Activated CD8-positive, alpha-beta memory T cell treated with anti-CD3 and anti-CD28 coated beads, Interleukin-2, amount 50 U/mL, for 1 hour (primary cell): ENCODE measurements at regions not wholly inside any gene's neighbourhood (a gene's known extent, or its start where the extent isn't known, plus 50 kb on each side); places are given as distances from the start of the nearest gene placed in this dataset.

ENCODE experiments used
- DNase-seq: peaks from one replicate; pipeline ENCODE4 v3.0.0-alpha.2; 2020; ENCODE audit errors: extremely low read depth

DNA sequence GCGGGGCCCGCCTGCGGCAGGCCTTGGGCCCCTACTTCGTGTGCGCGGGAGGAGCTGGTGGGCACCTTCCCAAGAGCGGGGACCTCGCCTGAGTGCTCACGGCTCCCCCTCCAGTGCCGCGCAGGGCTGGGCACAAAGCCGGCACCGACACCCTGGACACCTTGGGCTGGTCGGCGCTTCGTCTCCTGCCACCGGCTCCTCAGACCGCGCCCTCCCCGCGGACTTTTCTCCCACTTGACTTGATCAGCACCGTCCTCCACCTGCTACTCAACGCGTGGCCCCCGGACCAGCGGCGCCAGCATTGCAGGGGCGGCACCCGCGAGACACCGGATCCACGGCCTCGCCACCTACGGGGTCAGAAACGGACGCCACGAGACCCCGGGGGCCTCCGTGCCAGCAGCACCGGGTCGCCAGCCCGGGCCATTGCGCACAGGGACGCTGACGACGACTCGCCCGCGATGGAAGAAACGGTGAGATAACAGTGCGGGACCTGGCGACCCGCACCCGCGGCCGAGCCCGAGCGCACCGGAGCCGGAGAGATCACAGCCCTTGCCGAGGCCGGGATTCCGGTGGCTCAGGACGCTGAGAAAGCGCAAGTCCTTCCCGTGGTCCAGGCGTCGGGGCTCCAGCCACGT lies 154.2 kb downstream of the DLL1 start:
- no peak for DNase-seq

DNA sequence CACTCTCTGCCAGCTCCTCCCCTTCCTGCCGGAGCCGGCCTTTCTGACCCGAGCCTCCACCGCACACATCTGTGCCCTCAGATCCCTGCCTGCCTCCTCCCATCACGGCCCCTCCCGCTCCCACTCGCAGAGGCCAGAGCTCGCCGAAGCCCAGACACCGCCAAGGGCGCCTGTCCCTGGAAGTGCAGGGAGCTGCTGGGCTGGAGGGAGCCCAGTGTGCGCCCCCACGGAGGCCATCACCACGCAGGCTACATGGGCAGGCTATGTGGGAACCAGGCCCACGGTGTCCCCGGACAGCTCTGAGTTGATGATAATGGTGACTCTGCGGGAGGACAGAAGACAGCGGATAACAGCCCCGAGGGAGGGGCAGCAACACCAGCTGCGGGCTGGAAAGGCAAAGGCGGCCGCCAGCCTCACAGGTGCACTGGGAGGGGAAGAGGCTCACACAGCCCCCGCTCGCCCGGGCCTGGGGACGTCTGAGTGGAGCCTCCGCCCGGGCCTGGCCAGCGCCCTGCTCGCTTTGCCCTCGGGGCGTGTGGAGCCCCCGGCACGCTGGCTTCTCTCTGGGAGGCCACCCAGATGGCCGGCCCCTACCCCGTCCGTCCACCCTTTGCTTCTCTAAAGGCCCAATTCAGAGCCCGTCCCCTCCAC lies 154.9 kb downstream of the DLL1 start:
- DNase-seq, result no peak

DNA sequence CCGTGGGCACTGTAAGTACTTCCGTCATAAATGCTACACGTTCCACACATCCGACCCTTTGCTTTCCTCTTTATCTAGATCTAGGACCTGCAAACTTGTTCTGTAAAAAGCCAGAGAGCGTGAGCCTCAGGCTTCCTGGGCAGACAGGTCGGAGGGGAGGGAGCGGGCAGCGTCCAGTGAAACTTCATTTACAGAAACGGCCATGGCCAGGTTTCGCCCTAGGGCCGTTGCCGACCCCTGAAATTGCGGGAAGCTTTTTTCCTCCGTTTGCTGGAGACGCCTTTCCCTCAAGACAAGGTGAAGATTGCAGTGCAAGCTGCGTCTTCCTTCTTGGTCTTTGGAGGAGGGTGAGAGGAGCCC lies 155.4 kb downstream of the DLL1 start:
- no peak for DNase-seq

DNA sequence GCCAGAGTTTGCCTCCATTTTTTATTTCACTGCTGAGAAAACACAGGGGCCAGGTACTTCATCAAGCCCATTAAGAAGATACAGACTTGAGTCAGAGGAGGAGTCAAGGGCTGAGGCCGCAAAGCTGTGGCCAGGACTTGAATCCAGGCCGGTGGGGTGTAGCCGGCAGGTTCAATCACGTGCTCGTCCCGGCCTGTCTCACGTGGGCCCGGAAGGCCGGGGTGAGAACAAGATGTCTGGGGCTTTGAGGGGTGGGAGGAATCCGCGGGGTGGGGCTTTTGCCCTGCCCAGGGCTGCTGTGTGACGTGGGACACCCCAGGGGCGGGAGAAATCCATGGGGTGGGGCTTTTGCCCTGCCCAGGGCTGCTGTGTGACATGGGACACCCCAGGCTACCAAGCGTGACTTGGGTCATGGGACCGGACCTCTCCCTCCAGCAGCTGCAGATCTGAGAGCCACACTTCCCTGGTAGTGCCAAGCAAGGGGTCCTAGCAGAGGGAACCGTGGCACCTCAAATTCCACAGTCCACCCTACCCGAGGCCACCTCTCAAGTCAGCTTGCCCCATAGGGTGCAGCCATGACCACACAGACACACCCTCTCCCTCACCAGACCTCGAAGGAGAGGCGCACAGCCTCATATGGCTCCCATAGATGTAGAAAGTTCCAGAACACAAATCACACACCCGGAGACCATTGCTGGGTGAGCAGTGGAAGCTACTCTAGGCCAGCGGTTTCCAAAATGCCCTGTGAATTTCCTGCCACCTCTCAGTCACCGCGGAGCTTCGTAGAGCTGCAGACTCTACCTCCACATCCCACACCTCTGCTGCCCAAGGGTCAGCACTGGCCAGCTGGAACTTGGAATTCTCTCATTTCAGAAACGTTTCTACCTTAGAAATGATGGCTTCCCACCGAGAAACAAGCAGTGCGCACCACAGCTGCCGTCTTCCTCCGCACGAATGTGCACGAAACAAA lies 156.1 kb downstream of the DLL1 start:
- no peak for DNase-seq

DNA sequence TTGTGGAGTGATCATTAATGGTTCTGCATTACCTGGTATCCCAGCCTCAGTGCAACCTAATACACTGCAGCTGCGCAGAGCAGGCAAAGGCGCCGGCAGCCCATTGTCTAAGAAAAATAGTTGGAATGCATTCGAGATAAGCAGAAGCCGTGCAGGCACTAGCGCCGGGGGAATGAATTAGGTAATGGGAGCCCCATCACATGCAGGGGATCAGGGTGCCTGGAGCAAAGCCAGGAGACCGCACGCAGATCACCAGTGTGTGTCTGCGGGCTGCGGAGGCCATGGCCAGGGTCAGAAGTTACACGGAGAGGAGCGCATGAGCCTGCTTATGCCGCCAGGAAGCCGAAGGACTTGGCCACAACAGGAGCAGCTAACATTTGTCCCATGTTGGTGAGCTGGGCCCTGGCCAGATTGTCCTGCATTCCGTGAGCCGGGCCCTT lies 156.8 kb downstream of the DLL1 start:
- no peak for DNase-seq

DNA sequence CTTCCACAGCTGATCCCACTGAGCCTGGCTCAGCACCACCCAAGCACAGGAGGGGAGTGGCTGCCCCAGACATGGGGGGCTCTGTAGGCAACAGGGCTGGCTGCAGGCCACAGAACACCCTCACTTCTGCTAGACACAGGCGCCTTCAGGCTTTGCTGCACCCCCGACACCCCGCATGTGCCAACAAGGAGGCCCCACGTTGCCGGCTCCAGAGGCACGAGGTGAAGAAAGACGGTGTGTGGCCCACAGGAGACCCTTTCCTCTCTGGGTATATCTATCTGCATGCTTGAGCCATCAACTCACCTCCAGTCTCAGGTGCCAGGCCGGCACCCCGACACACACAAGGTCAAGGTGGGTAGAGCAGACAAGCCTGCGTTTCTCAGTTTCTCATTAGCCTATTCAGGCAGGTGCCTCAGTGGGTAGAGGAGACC lies 158.3 kb downstream of the DLL1 start:
- no peak for DNase-seq

DNA sequence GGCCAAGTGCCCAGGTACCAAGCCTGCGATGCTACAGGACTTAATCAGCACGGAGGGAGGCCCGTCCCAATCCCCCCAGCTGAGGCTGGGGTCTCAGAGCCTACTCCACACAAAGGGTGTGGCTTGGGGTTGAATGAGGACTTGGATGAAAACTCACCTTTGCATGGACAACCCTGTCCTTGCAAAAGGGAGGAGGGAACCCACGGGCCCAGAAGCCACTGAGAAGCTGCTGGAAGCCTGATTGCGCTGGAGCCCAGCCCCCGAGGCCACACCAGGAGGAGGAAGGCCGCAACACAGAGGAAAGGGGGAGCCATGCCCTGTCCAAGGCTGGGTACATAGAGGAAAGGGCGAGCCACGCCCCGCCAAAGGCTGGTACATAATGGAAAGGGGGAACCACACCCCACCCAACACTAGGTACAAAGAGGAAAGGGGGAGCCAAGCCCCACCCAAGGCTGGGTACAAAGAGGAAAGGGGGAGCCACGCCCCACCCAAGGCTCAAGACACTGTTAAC lies 158.8 kb downstream of the DLL1 start:
- DNase-seq, result no peak

DNA sequence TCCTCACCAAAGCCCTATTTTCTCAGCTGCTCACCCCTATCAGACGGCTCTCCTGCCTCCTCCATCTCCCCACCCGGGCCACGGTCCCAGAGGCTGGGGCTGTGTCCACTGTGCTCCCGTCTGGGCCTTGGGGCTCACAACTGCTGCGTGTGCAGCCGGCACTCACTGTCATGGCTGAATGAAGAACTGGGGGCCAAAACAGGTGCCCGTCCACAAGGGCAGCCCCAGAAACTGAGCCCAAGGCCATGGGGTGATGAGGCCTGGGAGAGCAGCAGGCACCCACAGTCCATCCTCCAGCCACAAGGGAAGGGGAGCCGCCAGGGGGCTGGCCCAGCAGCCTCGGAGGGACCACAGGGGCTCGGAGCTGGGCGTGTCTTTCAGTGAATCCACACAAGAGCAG lies 159.5 kb downstream of the DLL1 start:
- no peak for DNase-seq

DNA sequence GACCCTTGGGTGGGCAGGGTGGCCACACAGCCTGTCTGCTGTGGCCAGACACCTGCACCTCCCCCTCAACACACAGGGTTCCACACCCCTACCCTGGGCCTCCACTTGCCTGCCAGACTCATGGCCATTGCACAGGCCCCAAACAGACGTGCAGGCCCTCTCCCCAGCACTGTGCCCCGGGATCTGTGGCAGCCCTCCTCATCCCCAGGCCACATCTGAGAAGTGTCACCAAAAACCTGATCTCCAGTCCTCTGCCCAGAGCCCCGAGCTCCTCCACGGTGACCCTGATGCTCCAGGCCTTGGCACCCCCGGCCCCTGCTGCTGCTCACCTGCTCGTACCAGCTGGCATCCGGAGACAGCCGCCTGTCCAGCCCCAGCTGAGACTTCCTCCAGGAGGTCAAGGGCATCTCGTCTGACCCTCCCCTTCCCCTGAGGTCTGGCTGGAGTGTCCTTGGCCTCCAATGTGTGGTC lies 160.1 kb downstream of the DLL1 start:
- DNase-seq, result no peak

DNA sequence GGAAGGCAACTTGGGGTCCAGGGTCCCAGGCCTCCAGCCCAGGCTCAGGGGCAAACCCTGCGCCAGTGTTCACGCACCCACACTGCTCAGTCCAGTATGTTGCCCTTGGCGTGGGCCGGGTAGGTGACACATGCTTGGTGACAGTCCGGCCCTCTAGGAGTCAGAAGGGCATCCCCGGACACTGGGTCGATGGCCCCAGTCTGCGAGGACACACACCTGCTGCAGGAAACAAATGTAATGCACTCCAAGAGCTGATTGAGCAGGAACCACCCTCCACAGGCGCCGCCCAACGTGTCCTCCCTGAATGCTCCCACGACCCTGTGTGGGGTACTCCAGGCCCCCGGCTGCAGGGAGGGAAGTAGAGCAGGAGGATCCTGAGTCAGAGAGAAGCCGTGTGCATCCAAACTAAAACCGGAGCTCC lies 160.7 kb downstream of the DLL1 start:
- DNase-seq, result no peak

DNA sequence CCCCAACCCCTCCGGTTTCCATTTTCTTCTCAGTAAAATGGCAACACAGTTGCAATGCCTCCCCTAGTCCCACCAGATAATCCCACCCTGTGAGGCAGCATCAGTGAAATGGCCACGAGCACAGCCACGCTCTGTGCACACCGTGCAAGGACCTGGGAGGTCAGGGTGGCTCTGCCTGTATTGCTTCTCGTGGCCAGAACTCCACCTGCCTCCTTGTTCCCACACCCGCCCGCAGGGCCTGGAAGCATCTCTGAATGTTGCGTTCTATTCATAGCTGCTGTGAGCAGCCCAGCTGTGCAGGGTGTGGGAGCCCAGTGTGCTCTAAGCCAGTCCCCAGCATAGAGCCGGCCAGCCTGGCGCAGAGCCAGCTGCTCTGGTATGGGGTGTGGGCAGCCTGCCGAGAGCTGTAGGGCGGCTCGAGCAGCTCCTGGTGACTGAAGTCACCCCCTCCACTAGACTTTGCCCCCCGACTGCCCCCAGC lies 161.1 kb downstream of the DLL1 start:
- DNase-seq, result no peak

DNA sequence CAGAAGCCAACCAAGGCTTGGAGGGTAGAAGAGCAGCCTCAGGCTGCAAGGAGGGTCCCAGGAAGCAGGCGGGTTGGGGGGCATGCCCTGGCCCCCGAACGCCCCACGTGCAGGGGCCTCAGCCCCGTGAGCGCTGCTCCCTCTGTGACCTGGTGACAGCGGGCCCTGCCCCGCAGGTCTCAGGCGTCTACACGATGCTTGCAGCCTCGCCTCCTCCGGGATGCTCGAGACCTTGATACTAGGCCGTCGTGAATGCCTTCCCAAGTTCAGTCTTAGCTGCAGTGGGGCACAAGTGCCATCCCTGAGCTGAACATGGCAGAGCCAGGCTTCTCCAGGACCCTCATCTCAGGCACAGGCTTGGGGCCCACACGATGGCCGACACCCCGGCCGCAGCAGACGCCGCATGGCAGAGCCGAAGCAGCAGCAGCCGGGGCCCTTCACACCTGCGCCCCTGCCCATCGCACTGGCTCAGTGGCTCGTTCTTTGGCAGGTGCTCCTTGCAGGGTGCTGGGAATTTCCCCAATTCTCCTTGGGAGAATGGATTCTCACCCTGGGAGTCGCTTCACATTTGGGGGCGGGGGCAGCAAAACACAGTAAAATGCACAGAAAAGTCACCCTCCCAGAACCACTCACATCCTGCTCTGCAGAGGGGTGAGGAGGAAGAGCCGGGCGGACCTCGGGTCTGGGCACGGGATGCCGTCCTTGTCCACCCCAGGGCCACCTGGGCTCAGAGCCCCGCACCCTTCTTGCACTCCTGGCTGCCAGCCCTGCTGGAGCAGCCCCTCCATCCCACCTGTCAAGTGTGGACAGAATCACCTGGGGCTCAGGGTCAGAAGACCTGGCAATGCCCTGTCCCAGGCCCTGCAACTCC lies 161.8 kb downstream of the DLL1 start:
- no peak for DNase-seq

DNA sequence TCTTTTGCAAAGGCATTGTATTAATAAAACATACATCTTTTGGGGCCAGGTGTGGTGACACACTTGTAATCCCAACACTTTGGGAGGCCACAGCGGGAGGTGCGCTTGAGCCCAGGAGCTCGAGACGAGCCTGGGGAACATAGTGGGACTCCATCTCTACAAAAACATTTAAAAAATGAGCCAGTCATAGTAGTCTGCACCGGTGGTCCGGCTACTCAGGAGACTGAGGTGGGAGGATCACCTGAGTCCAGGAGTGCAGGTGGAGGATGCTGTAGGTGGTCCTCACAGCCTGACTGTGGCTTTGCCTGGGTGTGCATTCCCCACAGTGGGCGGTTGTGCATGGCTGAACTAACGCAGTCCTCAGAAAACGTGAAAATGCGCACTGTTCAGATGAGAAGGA lies 162.5 kb downstream of the DLL1 start:
- no peak for DNase-seq

DNA sequence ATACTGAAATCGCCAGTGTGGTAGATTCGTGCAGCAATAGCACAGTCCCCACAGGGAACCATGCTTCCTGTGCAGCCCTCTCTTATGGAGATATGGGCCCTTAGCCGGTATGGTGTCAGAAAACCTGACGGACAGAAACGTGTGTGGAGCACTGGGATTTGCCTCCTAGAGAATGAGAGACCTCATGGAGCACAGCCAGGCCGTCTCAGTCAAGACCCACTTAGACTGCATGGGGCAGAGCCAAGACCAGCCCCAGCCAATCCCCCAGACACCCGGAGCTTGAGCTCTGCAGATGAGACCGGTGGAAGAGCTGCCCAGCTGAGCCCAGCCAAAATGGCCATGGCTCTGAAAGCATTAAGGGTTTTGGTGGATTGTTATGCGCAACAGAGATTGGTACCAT lies 163.7 kb downstream of the DLL1 start:
- DNase-seq, result no peak

DNA sequence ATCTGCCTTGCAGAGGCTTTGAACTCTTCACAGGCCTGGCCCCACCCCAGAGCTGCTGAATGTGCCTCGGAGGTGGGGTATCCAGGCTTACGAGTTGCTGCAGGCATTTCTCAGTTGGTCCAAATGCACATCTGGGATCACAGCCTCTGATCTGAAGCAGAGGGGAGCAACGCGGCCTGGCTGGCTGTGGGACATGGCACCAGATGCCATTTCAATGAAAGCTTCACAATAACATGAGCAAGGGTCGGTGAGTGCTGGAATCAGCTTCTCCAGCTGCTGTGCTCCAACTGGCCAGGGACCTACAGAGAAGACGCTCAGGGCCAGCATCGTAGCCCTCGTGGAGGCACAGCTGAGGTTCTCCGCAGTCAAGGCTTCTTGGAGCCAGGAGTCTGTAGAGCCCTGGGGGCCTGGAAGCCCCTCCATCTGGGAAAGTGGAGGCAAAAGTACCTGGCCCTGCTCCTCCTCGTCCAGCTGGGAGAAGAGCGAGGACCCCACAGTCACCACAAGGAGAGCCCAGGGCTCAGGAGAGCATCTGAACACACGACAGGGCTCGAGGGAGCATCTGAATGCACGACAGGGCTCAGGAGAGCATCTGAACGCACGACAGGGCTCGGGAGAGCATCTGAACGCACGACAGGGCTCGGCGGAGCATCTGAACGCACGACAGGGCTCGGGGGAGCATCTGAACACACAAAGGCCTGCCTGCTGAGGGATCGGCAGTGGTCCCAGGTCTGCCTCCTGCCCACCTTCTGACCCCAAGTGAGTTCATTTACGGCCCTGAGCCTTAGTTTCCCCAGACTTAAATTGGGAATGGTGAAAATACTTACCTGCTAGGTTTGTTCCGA lies 165.2 kb downstream of the DLL1 start:
- DNase-seq, result no peak

DNA sequence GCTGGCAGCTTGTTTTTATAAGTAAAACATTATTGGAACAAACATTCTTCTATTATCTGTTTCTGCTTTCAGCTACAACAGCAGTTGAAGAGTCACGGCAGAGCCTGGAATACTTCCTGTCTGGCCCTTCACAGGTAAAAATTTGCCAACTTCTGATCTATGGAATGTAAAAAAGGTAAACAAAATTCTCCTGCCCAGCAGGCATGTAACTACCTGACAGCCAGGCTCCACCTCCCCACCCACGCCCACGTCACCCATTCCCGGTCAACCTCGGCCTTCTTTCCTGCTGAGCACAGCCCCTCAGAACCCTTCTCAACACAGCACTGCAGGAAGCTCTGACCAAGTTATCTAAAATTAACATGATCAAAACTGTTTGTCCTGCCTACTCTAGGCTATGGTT lies 166.0 kb downstream of the DLL1 start:
- DNase-seq, result no peak

DNA sequence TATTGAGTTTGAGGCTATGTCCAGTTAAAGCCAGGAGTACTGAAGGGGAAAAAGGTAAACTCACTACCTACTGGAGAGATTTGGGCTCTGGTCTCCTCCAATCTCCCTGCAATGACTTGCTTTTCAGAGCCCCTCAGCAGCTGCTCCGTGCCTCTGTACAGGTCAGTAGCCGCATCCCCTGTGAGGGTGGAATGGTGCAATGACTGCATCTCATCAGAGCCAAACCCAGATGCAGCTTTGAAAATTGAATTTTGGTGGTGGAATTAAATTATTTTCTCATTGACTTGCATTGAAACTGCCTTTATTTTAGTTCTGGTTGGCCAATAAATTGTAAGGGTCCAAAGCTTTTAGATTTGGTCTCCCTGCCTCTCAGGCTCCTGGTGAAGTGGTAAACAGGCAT lies 166.7 kb downstream of the DLL1 start:
- DNase-seq, result no peak

DNA sequence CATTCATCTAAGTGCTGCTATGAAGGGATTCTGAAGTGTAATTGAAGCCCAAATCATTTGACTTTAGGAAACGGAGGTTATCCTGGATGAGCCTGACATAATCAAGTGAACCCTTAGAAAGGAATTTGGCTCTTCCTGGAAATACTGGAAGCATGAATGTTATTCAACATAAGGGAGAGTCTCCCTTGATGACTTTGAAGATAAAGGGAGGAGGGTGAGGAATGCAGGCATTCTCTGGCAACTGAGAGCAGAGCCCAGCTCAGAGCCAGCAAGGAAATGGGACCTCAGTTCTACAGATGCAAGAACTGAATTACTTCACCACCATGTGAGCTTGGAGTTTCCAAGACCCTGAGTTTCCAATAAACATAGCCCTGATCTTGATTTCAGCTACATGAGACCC lies 168.2 kb downstream of the DLL1 start:
- DNase-seq, result no peak

DNA sequence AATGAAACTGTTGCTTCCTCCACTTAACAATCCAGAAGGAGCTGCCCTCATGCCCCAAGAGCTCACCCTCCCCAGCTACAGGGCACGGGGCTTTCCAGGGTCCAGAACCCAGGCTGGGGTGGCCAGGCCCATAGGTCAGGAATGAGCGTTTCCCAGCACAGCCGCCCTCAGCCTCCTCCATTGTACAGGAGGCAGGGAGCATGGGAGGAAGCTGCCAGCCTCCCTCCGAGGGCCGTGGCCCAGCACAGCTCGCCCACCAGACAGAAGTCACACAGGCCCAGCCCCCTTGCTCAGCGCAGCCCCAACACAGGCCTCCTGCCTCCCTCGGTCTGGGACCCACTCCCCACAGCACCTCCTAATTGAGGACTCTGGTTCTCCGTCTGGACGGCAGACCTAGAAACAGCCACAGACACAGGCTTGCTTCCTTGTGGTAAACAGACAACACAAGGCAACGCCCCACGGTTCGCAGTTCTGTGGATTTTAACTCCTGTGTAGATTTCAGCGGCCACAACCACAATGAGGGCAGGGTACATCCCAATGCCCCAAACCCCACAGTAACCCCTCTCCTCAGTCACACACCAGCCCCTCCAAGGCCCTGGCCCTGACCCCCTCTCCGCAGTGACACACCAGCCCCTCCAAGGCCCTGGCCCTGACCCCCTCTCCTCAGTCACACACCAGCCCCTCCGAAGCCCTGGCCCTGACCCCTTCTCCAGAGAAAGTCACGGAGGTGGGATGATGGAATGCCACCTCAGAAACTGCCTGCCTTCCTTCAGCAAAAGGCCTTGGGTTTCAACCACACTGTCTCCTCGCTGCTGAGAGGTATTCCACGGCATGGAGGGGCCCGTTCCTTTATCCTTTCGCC lies 173.5 kb downstream of the DLL1 start:
- no peak for DNase-seq
